ENCODE measurements at regions not wholly inside any gene's neighbourhood (a gene's known extent, or its start where the extent isn't known, plus 50 kb on each side); places are given as distances from the start of the nearest gene placed in this dataset.

DNA sequence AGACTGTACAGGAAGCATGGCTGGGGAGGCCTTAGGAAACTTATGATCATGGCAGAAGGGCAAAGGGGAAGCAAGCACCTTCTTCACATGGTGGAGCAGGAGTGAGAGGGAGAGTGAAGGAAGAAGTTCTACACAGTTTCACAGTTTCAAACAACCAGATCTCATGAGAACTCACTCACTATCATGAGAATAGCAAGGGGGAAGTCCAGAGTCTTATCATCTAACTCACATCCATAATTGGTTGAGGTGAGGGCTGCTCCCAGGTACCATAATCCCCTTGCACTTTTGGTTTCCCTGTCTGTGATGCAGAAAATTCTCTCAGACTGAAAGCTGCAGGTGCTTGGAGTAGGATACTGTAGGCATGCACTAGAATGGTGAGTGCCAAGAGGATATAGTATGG, 233.8 kb upstream of the CPEB2 start (continued):
- TF ChIP-seq, protein P1, sequence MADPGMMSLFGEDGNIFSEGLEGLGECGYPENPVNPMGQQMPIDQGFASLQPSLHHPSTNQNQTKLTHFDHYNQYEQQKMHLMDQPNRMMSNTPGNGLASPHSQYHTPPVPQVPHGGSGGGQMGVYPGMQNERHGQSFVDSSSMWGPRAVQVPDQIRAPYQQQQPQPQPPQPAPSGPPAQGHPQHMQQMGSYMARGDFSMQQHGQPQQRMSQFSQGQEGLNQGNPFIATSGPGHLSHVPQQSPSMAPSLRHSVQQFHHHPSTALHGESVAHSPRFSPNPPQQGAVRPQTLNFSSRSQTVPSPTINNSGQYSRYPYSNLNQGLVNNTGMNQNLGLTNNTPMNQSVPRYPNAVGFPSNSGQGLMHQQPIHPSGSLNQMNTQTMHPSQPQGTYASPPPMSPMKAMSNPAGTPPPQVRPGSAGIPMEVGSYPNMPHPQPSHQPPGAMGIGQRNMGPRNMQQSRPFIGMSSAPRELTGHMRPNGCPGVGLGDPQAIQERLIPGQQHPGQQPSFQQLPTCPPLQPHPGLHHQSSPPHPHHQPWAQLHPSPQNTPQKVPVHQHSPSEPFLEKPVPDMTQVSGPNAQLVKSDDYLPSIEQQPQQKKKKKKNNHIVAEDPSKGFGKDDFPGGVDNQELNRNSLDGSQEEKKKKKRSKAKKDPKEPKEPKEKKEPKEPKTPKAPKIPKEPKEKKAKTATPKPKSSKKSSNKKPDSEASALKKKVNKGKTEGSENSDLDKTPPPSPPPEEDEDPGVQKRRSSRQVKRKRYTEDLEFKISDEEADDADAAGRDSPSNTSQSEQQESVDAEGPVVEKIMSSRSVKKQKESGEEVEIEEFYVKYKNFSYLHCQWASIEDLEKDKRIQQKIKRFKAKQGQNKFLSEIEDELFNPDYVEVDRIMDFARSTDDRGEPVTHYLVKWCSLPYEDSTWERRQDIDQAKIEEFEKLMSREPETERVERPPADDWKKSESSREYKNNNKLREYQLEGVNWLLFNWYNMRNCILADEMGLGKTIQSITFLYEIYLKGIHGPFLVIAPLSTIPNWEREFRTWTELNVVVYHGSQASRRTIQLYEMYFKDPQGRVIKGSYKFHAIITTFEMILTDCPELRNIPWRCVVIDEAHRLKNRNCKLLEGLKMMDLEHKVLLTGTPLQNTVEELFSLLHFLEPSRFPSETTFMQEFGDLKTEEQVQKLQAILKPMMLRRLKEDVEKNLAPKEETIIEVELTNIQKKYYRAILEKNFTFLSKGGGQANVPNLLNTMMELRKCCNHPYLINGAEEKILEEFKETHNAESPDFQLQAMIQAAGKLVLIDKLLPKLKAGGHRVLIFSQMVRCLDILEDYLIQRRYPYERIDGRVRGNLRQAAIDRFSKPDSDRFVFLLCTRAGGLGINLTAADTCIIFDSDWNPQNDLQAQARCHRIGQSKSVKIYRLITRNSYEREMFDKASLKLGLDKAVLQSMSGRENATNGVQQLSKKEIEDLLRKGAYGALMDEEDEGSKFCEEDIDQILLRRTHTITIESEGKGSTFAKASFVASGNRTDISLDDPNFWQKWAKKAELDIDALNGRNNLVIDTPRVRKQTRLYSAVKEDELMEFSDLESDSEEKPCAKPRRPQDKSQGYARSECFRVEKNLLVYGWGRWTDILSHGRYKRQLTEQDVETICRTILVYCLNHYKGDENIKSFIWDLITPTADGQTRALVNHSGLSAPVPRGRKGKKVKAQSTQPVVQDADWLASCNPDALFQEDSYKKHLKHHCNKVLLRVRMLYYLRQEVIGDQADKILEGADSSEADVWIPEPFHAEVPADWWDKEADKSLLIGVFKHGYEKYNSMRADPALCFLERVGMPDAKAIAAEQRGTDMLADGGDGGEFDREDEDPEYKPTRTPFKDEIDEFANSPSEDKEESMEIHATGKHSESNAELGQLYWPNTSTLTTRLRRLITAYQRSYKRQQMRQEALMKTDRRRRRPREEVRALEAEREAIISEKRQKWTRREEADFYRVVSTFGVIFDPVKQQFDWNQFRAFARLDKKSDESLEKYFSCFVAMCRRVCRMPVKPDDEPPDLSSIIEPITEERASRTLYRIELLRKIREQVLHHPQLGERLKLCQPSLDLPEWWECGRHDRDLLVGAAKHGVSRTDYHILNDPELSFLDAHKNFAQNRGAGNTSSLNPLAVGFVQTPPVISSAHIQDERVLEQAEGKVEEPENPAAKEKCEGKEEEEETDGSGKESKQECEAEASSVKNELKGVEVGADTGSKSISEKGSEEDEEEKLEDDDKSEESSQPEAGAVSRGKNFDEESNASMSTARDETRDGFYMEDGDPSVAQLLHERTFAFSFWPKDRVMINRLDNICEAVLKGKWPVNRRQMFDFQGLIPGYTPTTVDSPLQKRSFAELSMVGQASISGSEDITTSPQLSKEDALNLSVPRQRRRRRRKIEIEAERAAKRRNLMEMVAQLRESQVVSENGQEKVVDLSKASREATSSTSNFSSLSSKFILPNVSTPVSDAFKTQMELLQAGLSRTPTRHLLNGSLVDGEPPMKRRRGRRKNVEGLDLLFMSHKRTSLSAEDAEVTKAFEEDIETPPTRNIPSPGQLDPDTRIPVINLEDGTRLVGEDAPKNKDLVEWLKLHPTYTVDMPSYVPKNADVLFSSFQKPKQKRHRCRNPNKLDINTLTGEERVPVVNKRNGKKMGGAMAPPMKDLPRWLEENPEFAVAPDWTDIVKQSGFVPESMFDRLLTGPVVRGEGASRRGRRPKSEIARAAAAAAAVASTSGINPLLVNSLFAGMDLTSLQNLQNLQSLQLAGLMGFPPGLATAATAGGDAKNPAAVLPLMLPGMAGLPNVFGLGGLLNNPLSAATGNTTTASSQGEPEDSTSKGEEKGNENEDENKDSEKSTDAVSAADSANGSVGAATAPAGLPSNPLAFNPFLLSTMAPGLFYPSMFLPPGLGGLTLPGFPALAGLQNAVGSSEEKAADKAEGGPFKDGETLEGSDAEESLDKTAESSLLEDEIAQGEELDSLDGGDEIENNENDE (IDR thresholded peaks at IDR 0.05; ENCODE audit: insufficient replicate concordance, low read length): no peak
- TF ChIP-seq CBX8 (IDR thresholded peaks at IDR 0.05; ENCODE audit: borderline replicate concordance, low read depth, low read length): no peak
- TF ChIP-seq RNF2 (IDR thresholded peaks at IDR 0.05; ENCODE audit: borderline replicate concordance, low read depth, low read length, missing control alignments, poor library complexity, severe bottlenecking): no peak
- TF ChIP-seq RAD21 (IDR thresholded peaks at IDR 0.05 in 1 of 2, conservative IDR thresholded peaks at IDR 0.05 in 1 of 2; ENCODE audit: low read depth in 2 of 2, low read length in 2 of 2): no peak
- no peak for TF ChIP-seq NANOG (IDR thresholded peaks at IDR 0.05; ENCODE audit: insufficient read depth, low read depth, low read length, poor library complexity, severe bottlenecking)
- no peak for TF ChIP-seq GABPA (IDR thresholded peaks at IDR 0.05; ENCODE audit: borderline replicate concordance, insufficient read depth, low read length)
- TF ChIP-seq PHF8 (conservative IDR thresholded peaks at IDR 0.05; ENCODE audit: low read depth, low read length): no peak
- no peak for TF ChIP-seq CHD1 (IDR thresholded peaks at IDR 0.05; ENCODE audit: low read depth, low read length)
- TF ChIP-seq TAF7 (optimal IDR thresholded peaks at IDR 0.05; ENCODE audit: borderline replicate concordance, low read depth, low read length): no peak
- no peak for TF ChIP-seq CREB1 (IDR thresholded peaks at IDR 0.05)

Measured in H1 (cell line).